Large intestine (tissue), 3 donors: ENCODE measurements at regions not wholly inside any gene's neighbourhood (a gene's known extent, or its start where the extent isn't known, plus 50 kb on each side); places are given as distances from the start of the nearest gene placed in this dataset.

Source experiments
- DNase-seq, 2 donors: peaks; one replicate each; pipeline versions ENCODE4 v3.0.0 to v3.0.0-alpha.2; 2013
- H3K27ac ChIP-seq: one replicate; pipeline ENCODE4 v1.5.1; 2013; ENCODE audit warnings: low read length
- H3K27me3 ChIP-seq: 2 replicates; pipeline ENCODE4 v1.6.1; 2013; ENCODE audit warnings: low read length; ENCODE audit not compliant: control insufficient read depth, insufficient read depth
- H3K36me3 ChIP-seq: 2 replicates; pipeline ENCODE4 v1.6.1; 2013; ENCODE audit warnings: low read length; ENCODE audit not compliant: control insufficient read depth, insufficient read depth
- H3K4me1 ChIP-seq: one replicate; pipeline ENCODE4 v1.6.1; 2013; ENCODE audit warnings: low read length; ENCODE audit not compliant: control insufficient read depth, insufficient read depth
- H3K4me3 ChIP-seq: one replicate; pipeline ENCODE4 v1.5.1; 2013; ENCODE audit warnings: low read length
- H3K9me3 ChIP-seq: one replicate; pipeline ENCODE4 v1.6.1; 2013; ENCODE audit warnings: mild to moderate bottlenecking, low read depth, low read length, moderate library complexity; ENCODE audit not compliant: control insufficient read depth
- WGBS: methylation state at CpG from one replicate; pipeline ENCODE4 v1.1.5; 2013; ENCODE audit warnings: low lambda C conversion rate; ENCODE audit not compliant: insufficient coverage; 5-methylcytosine and 5-hydroxymethylcytosine counted together

- Histone ChIP-seq H3K4me1 (no peaks in the 10 kb centered on the region), H3K4me3 (no peak overlapping the region), H3K9me3 (no peaks in the 10 kb centered on the region), H3K27me3 (peaks cover 10% of the 10 kb centered on the region), H3K36me3 (no peaks in the 10 kb centered on the region), H3K27ac (no peak overlapping the region)
- DNase-seq: no peak
- WGBS: no CpG with 5 or more reads among the region's 3 CpGs
Measured at GRCh38 chr17:5635949-5636348, 51.6 kb upstream of the NLRP1 start.

GRCh38 chr17:5638596-5638995, 54.3 kb upstream of the NLRP1 start:
- no peaks in the 10 kb centered on the region for H3K4me1 ChIP-seq
- WGBS: no CpG with 5 or more reads among the region's 2 CpGs
- H3K27me3 ChIP-seq: peaks cover 4% of the 10 kb centered on the region
- DNase-seq: no peak
- no peaks in the 10 kb centered on the region for H3K9me3 ChIP-seq
- H3K27ac ChIP-seq: no peak overlapping the region
- H3K4me3 ChIP-seq: no peak overlapping the region
- no peaks in the 10 kb centered on the region for H3K36me3 ChIP-seq

- DNase-seq: no peak
- Histone ChIP-seq H3K27ac (no peak overlapping the region), H3K4me3 (no peak overlapping the region), H3K36me3 (no peaks in the 10 kb centered on the region), H3K9me3 (no peaks in the 10 kb centered on the region), H3K4me1 (no peaks in the 10 kb centered on the region), H3K27me3 (peaks cover 4% of the 10 kb centered on the region)
- no CpG with 5 or more reads among the region's 2 CpGs for WGBS
Measured at GRCh38 chr17:5640726-5641125, 56.4 kb upstream of the NLRP1 start.

- H3K27ac ChIP-seq: no peak overlapping the region
- DNase-seq: no peak
- WGBS: no CpG with 5 or more reads among the region's 4 CpGs
- H3K4me3 ChIP-seq: no peak overlapping the region
- no peaks in the 10 kb centered on the region for H3K9me3 ChIP-seq
- H3K4me1 ChIP-seq: no peaks in the 10 kb centered on the region
- H3K27me3 ChIP-seq: peaks cover 4% of the 10 kb centered on the region
- H3K36me3 ChIP-seq: no peaks in the 10 kb centered on the region
Measured at GRCh38 chr17:5642752-5643151, 58.4 kb upstream of the NLRP1 start.

- no peaks in the 10 kb centered on the region for H3K9me3 ChIP-seq
- H3K27ac ChIP-seq: no peak overlapping the region
- no peaks in the 10 kb centered on the region for H3K36me3 ChIP-seq
- no CpG with 5 or more reads among the region's 3 CpGs for WGBS
- H3K27me3 ChIP-seq: peaks cover 4% of the 10 kb centered on the region
- H3K4me3 ChIP-seq: no peak overlapping the region
- no peaks in the 10 kb centered on the region for H3K4me1 ChIP-seq
- no peak for DNase-seq
Measured at GRCh38 chr17:5644065-5644464, 59.8 kb upstream of the NLRP1 start.

- Histone ChIP-seq H3K4me1 (no peaks in the 10 kb centered on the region), H3K27ac (no peak overlapping the region), H3K27me3 (no peaks in the 10 kb centered on the region), H3K4me3 (no peak overlapping the region), H3K9me3 (no peaks in the 10 kb centered on the region), H3K36me3 (no peaks in the 10 kb centered on the region)
- WGBS: 100% methylated on average over 1 of the region's 3 CpGs
- no peak for DNase-seq
Measured at GRCh38 chr17:5651348-5651747, 67.0 kb upstream of the NLRP1 start.

- Histone ChIP-seq H3K27ac (no peak overlapping the region), H3K4me1 (no peaks in the 10 kb centered on the region), H3K4me3 (no peak overlapping the region), H3K36me3 (no peaks in the 10 kb centered on the region), H3K9me3 (no peaks in the 10 kb centered on the region), H3K27me3 (no peaks in the 10 kb centered on the region)
- no CpG with 5 or more reads among the region's 10 CpGs for WGBS
- no peak for DNase-seq
Measured at GRCh38 chr17:5661491-5662125, 77.3 kb upstream of the NLRP1 start.

- no CpG with 5 or more reads among the region's 7 CpGs for WGBS
- Histone ChIP-seq H3K27ac (no peak overlapping the region), H3K27me3 (no peaks in the 10 kb centered on the region), H3K4me3 (no peak overlapping the region), H3K4me1 (no peaks in the 10 kb centered on the region), H3K9me3 (no peaks in the 10 kb centered on the region), H3K36me3 (no peaks in the 10 kb centered on the region)
- DNase-seq: no peak
Measured at GRCh38 chr17:5662409-5663085, 78.2 kb upstream of the NLRP1 start.

GRCh38 chr17:5665164-5665563, 80.9 kb upstream of the NLRP1 start:
- DNase-seq: no peak
- Histone ChIP-seq H3K4me3 (no peak overlapping the region), H3K9me3 (no peaks in the 10 kb centered on the region), H3K4me1 (no peaks in the 10 kb centered on the region), H3K27ac (no peak overlapping the region), H3K27me3 (no peaks in the 10 kb centered on the region), H3K36me3 (no peaks in the 10 kb centered on the region)
- WGBS: no CpG with 5 or more reads among the region's 12 CpGs

GRCh38 chr17:5667871-5668270, 83.6 kb upstream of the NLRP1 start:
- Histone ChIP-seq H3K4me1 (no peaks in the 10 kb centered on the region), H3K27me3 (no peaks in the 10 kb centered on the region), H3K27ac (no peak overlapping the region), H3K4me3 (no peak overlapping the region), H3K36me3 (no peaks in the 10 kb centered on the region), H3K9me3 (no peaks in the 10 kb centered on the region)
- no peak for DNase-seq
- WGBS: no CpG with 5 or more reads among the region's 6 CpGs
